Endothelial cell of umbilical vein (primary cell): ENCODE measurements at regions not wholly inside any gene's neighbourhood (a gene's known extent, or its start where the extent isn't known, plus 50 kb on each side); places are given as distances from the start of the nearest gene placed in this dataset.

Experiments used
- BruUV-seq: library from RNA; stranded (reverse); fragments of 400-500 nt; replicated peaks from 2 replicates; lab custom pipeline; 2021; lab: Mats Ljungman, UMichigan
- CTCF ChIA-PET: fragments of 300-600, 350-600 bp; sonication (Branson Sonifier 250); formaldehyde crosslinking; loops from one replicate; lab custom pipeline; 2021; ENCODE audit warnings: antibody characterized with exemption, inconsistent platforms; lab: Charles Lee
- POLR2A ChIA-PET: fragments of 300-600, 350-600 bp; sonication (Branson Sonifier 250); formaldehyde crosslinking; loops from one replicate; lab custom pipeline; 2021; ENCODE audit warnings: antibody characterized with exemption, inconsistent platforms; lab: Charles Lee
- DNase-seq: peaks from one replicate; pipeline ENCODE4 v3.0.0-alpha.2; 2011; ENCODE audit warnings: low read depth, low spot score
- FAIRE-seq: peaks from 2 replicates; lab custom pipeline; 2011; peaks lifted over from hg19 to GRCh38; lab: Jason Lieb, UNC
- H2AFZ ChIP-seq: 2 replicates; pipeline ENCODE4 v1.6.0; 2012; ENCODE audit warnings: low read depth, low read length, control low read depth, inconsistent platforms
- H3K27ac ChIP-seq: 2 replicates; pipeline ENCODE4 v1.5.1; 2011; ENCODE audit warnings: low read depth, mild to moderate bottlenecking, control low read depth, low read length, moderate library complexity; ENCODE audit not compliant: insufficient read depth
- H3K27me3 ChIP-seq, 2 experiments: 2 replicates each; pipeline versions ENCODE4 v1.6.0 to v1.6.1; 2011; ENCODE audit warnings: low read length in 2 of 2, mixed read lengths in 1 of 2; ENCODE audit not compliant: control insufficient read depth in 2 of 2, insufficient read depth in 2 of 2
- H3K36me3 ChIP-seq, 2 experiments: 2 replicates in 1 of 2; 3 replicates in 1 of 2; pipeline ENCODE4 v1.5.1; 2011; ENCODE audit warnings: low read length in 2 of 2, mild to moderate bottlenecking in 1 of 2, moderate library complexity in 1 of 2; ENCODE audit not compliant: control insufficient read depth in 2 of 2, insufficient read depth in 2 of 2; ENCODE audit errors: extremely low read depth in 1 of 2
- H3K4me1 ChIP-seq: 3 replicates; pipeline ENCODE4 v1.5.1; 2011; ENCODE audit warnings: mild to moderate bottlenecking, low read length; ENCODE audit not compliant: control insufficient read depth, insufficient read depth; ENCODE audit errors: extremely low read depth
- H3K4me2 ChIP-seq: 2 replicates; pipeline ENCODE4 v1.6.1; 2011; ENCODE audit warnings: low read length, control low read depth, mixed read lengths; ENCODE audit not compliant: insufficient read depth
- H3K4me3 ChIP-seq, 3 experiments: fragments of 200-600 bp in 1 of 3; sonication (generic), shearing (Covaris generic) in 1 of 3; replicated peaks in 1 of 3; 2 replicates each; pipeline ENCODE4 v1.5.1; 2011 to 2016; ENCODE audit warnings: control low read depth in 3 of 3, low read length in 3 of 3, mild to moderate bottlenecking in 2 of 3, inconsistent platforms in 1 of 3, low read depth in 1 of 3, moderate library complexity in 1 of 3; ENCODE audit not compliant: insufficient read depth in 1 of 3
- H3K79me2 ChIP-seq: 2 replicates; pipeline ENCODE4 v1.6.0; 2012; ENCODE audit warnings: low read length, inconsistent platforms; ENCODE audit not compliant: control insufficient read depth, insufficient read depth
- H3K9ac ChIP-seq: replicated peaks from 2 replicates; pipeline ENCODE3; 2011; ENCODE audit warnings: low read length, control low read depth; ENCODE audit not compliant: insufficient read depth; ENCODE audit errors: extremely low read depth
- H3K9me1 ChIP-seq: replicated peaks from 3 replicates; pipeline ENCODE4 v1.6.0; 2011; ENCODE audit warnings: mild to moderate bottlenecking, low read length; ENCODE audit not compliant: control insufficient read depth, insufficient read depth; ENCODE audit errors: extremely low read depth
- H3K9me3 ChIP-seq: replicated peaks from 2 replicates; pipeline ENCODE4 v1.5.1; 2012; ENCODE audit warnings: low read length, inconsistent platforms; ENCODE audit not compliant: control insufficient read depth, insufficient read depth
- H4K20me1 ChIP-seq: replicated peaks from 2 replicates; pipeline ENCODE3; 2011; ENCODE audit warnings: mild to moderate bottlenecking, low read length; ENCODE audit not compliant: control insufficient read depth, insufficient read depth; ENCODE audit errors: extremely low read depth
- CTCF ChIP-seq, 2 donors: IDR thresholded peaks; 1 replicate in 1 of 2; 2 replicates in 1 of 2; pipeline ENCODE4 v1.5.1; 2011; ENCODE audit warnings: low read length in 2 of 2, mild to moderate bottlenecking in 2 of 2, moderate library complexity in 2 of 2, control low read depth in 1 of 2, inconsistent platforms in 1 of 2, low read depth in 1 of 2; ENCODE audit not compliant: insufficient read depth in 1 of 2; ENCODE audit errors: extremely low read depth in 1 of 2
- EZH2 ChIP-seq: IDR thresholded peaks from 2 replicates; pipeline ENCODE4 v1.6.1; 2012; ENCODE audit warnings: borderline replicate concordance, low read depth, mild to moderate bottlenecking, moderate library complexity, low read length, inconsistent platforms; ENCODE audit not compliant: severe bottlenecking
- FOS ChIP-seq: IDR thresholded peaks from 2 replicates; pipeline ENCODE4 v1.6.1; 2011; ENCODE audit warnings: mild to moderate bottlenecking, low read length, moderate library complexity, borderline replicate concordance; ENCODE audit not compliant: insufficient read depth
- GATA2 ChIP-seq: IDR thresholded peaks from 2 replicates; pipeline ENCODE4 v1.7.0; 2011; ENCODE audit warnings: low read depth, mild to moderate bottlenecking, moderate library complexity, mixed read lengths, low read length; ENCODE audit not compliant: insufficient read length, insufficient read depth
- JUN ChIP-seq: IDR thresholded peaks from 2 replicates; pipeline ENCODE4 v1.6.1; 2011; ENCODE audit warnings: borderline replicate concordance, low read depth; ENCODE audit not compliant: insufficient read length, insufficient read depth
- MAX ChIP-seq: IDR thresholded peaks from 2 replicates; pipeline ENCODE4 v1.6.1; 2011; ENCODE audit not compliant: insufficient read depth, insufficient read length
- MYC ChIP-seq: IDR thresholded peaks from one replicate; pipeline ENCODE4 v1.6.1; 2011; ENCODE audit warnings: mild to moderate bottlenecking, low read depth, low read length
- POLR2A ChIP-seq: IDR thresholded peaks from 2 replicates; pipeline ENCODE4 v1.6.1; 2012; ENCODE audit warnings: low read depth, mild to moderate bottlenecking, control low read depth, low read length
- POLR2AphosphoS5 ChIP-seq: IDR thresholded peaks from 2 replicates; pipeline ENCODE4 v1.6.1; 2012; ENCODE audit warnings: low read depth, mild to moderate bottlenecking, control low read depth, low read length, moderate library complexity; ENCODE audit not compliant: insufficient read depth
- dilution Hi-C: fragments of 300-500 bp; cut with MboI; formaldehyde crosslinking; loops from one replicate; pipeline ENCODE4 v1.15.0; 2019; ENCODE audit warnings: low sequenced_read_pairs; ENCODE audit not compliant: extremely low pct_ligation_motif_present
- intact Hi-C: fragments of 100-400 bp; cut with micrococcal nuclease; formaldehyde crosslinking; loops from one replicate; pipeline ENCODE4 v1.10.0; 2022

DNA sequence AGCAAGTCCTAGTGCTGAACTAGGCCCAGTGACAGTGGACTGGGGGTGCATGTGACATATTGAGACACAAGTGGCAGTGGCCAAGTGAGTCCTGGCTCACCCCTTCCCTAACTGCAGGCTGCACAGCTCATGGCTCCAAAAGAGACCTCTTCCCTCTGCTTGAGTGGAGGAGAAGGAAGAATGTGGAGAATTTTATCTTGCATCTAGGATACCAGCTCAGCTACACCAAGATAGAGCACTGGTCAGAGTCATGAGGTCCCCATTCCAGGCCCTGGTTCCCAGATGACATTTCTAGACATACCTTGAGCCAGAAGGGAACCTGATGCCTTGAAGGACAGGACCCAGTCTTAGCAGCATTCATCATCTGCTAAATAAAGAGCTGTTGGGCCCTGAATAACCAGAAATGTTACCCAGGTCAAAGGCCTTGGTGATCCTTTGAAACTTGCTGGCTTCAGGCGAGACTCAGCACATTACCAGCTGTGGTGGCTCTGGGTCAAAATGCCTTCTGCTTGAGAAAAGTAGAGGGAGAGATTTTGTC lies 114.5 kb downstream of the CDC14C start:
- Histone ChIP-seq H3K27ac (no peak overlapping the region), H3K9me1 (no peaks in the 10 kb centered on the region), H3K4me2 (no peak overlapping the region), H3K79me2 (no peaks in the 10 kb centered on the region), H2AFZ (no peak overlapping the region), H3K27me3 (no peaks in the 10 kb centered on the region), H3K4me1 (no peaks in the 10 kb centered on the region), H4K20me1 (no peaks in the 10 kb centered on the region), H3K9ac (no peak overlapping the region), H3K9me3 (peaks cover 12% of the 10 kb centered on the region), H3K4me3 (no peak overlapping the region), H3K36me3 (no peaks in the 10 kb centered on the region)
- BruUV-seq: no TSS peak
- ChIA-PET CTCF (no interaction called here), POLR2A (no interaction called here)
- no peak for TF ChIP-seq MAX
- no peak for TF ChIP-seq CTCF (IDR thresholded peaks at IDR 0.05; ENCODE audit: extremely low read depth in 1 of 2, insufficient read depth in 1 of 2, low read depth in 1 of 2, low read length in 2 of 2)
- TF ChIP-seq POLR2AphosphoS5: no peak
- TF ChIP-seq MYC: no peak
- no peak for TF ChIP-seq FOS
- TF ChIP-seq POLR2A: no peak
- no peak for TF ChIP-seq EZH2
- TF ChIP-seq JUN: no peak
- no peak for TF ChIP-seq GATA2
- intact Hi-C loops: no loop called here
- dilution Hi-C loops: no loop called here
- DNase-seq: no peak
- no peak for FAIRE-seq
